Fibroblast of skin of back (primary cell): ENCODE measurements at regions not wholly inside any gene's neighbourhood (a gene's known extent, or its start where the extent isn't known, plus 50 kb on each side); places are given as distances from the start of the nearest gene placed in this dataset.
A peak's percentile ranks its signal among the peaks of the same experiment; 100 is the strongest.

Experiments
- DNase-seq: peaks from one replicate; pipeline ENCODE4 v3.0.0-alpha.2; 2013

DNA sequence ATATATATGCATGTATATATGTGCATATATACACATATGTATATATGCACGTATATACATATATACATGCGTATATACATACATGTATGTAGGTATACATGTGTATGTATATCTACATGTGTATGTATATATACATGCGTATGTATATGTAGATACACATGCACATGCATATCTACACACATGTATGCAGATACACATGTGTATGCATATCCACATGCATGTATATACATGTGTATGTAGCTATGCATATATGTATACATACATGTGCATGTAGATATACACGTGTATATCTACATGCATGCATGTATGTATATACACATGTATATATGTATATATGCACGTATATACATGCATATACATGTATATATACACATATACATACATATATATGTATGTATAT is 95.8 kb upstream of the STEAP4 start:
- no peak for DNase-seq

DNA sequence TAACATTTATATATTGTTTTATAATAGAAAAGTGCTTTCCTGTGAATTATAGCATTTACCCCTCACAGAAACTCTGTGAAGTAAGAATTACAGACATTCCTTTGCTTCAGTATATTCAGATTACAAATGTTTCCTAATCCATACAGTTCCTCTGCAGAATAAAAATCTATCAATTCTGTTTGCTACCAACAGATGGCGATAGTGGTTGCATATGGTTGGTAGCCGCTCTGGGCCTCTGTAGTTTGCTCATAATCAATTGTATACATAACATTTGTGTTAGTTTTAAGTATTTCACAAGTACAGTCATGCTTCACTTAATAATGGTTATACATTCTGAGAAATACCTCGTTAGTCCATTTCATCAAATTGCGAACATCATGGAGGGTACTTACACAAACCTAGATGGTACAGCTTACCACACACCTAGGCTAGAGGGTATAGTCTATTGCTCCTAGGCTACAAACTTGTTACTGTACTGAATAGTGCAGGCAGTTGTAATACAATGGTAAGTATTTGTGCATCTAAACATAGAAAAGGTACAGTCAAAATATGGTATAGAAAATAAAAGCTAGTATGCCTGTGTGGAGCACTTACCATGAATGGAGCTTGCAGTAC is 94.4 kb upstream of the STEAP4 start:
- DNase-seq = peak; percentile 8

DNA sequence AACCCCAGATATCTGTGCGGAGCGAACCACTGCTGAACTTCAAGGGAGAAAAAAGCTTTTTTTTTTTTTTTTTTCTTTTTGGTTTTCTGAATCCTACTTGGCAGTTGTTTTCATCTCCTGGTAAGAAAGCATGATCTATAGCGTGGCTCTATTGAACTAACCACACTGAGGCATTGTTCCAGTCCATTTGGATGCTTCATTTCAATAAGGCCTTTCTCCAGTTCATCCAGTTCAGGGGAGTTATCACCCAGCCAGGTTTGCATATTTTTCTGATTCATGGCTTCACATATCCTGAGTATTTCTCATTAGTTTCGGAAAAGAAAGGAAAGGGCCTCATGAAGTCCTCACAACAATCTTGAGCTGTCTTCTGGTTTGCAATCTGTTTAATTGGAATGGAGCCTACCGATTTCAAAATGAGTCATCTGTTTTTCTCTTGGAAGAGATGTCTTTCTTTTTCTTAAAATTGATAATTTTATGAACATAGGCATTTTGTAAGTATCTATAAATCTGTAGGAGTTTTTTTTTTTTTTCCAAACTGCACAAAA is 93.1 kb upstream of the STEAP4 start:
- no peak for DNase-seq

DNA sequence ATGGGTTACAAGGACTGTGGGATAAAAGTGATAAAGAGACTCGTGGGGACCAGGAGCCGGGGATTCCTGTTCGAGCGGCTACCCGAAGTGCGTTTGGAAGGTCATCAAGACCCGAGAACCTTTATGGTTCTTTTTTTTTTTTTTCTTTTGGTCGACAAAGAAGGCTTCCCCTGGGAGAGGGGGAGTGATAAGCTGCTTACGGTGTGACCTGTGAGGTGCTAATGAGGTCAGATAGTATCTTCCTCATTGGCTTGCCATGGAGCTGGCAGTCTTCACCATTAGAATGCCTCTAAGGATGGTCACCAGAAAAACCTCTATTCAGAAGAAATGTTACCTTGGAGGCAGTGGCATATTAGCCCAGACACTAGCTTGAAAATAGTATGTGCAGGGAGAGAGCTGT is 92.3 kb upstream of the STEAP4 start:
- DNase-seq = no peak

DNA sequence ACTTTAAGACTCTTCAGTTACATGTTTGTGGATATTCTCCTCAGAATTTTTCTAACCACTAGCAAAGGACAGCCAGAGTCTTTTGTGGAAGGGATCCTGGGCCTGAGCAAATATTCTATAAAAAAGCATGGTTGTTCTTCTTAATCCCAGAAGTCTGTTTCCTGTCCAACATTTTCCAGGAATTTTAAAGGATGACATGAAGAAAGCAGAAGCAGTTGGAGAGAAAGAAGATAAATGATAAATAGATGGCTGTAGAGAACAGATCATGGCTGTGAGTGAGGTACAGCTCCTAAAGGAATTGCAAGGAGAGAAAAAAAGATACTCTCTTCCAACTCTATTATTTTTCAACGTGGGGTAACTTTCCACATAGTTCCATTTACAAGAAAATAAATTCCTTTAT is 91.8 kb upstream of the STEAP4 start:
- no peak for DNase-seq

DNA sequence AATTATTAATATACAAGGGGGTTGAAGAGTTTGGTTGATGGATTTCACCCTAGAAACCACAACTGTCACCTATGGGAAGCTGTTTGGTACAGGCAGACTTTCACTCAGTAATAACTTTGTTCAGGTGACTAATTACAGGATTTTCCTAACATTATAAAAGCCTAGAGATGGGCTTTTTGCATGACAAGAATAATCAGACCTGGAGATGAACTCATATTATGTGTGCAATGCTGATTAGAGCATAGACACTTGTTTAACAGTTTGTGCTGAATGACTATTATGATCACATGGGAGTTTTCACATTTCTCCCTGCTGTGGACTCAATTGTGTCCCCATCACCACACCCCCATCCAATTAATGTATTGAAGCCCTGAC is 90.2 kb upstream of the STEAP4 start:
- no peak for DNase-seq

DNA sequence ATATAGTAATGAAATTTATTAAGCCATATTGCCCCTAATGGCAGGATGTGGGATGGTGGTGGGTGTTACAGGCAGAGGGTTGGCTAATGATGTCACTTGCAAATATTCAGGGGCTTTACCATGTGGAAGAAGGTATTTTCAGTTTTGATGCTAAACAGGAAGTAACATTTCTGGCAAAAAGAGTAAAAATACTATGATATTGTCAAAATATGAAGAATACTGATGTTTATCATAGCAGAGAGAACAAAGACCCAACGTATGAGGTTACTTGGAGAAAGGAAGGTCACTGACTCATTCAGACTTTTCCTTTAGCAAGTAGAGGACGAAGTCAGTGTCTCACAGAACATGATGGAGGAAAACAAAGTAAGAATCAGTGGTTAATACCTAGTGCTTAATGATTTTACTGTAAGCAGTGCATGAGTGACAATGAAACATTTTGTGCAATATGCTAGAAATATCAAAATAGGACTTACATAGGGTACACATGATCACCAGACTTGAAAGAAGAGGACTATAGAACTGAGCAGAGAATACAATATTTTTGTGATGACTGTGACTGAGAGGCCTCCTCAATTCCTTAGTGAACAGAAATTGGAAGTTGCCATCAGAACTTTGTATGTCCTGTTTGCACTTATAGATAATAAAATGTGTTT is 89.7 kb upstream of the STEAP4 start:
- DNase-seq = no peak

DNA sequence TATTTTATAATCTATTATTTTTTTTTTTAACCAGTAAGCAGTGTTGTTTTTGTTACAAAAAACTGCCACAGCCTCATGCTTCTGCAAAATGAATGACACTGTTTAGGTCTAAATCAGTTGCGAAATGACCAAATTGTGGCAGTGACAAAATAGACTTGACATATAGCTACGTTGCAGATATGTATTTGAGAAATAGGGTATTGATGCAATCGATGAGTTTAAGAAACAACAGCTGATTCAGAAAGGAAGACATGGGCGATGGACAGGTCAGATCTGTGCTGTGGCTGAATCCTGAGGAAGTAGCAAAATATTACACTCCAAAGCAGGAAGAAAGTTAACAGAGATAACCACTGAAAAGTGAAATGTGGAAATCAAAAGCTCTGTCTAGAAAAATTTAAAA is 89.0 kb upstream of the STEAP4 start:
- DNase-seq = no peak

DNA sequence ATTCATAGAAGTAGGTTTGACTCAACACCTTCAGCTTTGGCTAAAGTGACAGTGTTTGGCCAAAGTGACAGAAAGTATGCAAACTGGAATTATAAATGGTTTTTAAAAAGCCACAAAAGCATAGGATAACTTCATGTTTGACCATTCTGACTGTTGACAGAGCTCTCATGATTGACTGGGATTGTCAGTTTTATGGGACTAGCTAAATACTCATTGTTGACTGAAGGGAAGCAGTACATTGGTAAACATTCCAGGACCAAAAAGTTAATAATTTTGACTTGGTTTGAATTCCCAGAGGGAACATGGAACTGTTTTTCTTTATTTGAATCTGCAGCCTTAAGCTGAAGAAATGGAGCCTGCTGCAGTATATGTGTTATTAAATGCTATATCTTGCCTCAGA is 84.6 kb upstream of the STEAP4 start:
- DNase-seq = no peak

DNA sequence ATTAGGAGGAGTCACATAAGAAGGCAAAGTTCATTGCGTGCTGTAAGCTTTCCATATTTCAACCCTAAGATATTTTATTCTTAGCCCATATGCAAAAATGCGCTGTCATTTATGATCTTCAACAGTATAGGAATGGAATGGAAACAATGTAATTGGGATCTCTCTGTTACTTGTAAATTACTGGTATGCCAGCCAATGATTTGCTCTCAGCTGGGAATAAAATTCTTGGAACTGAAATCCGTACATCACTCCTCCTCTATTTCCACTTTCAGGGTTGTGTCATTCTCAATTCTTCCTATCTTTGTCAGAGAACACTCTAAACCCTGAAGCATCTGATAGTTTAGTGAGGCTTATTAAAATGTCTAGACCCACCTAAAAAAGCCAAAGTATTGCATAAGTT is 80.7 kb upstream of the STEAP4 start:
- no peak for DNase-seq

DNA sequence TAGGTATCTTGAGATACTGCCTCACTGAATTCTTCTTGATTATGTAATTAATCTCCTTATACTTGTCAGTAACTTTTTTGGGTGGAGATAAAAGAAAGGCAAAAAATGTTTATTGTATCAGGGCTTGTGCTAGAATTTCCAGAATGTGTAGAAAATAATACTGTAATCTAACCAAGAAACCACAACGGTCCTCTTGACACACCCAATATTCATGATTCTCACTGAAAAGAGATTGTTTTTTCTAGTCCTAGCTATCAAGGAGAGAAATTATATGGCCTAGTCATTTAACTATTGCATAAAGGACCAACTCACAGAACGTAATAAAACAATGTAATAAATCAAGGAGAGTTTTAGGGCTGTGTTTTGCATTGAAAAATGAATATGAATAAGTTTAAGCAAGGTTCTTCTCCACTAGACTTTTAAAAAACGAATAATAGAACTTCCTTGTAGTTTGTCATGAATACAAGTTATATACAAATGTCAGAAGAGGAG is 80.0 kb upstream of the STEAP4 start:
- DNase-seq = no peak

DNA sequence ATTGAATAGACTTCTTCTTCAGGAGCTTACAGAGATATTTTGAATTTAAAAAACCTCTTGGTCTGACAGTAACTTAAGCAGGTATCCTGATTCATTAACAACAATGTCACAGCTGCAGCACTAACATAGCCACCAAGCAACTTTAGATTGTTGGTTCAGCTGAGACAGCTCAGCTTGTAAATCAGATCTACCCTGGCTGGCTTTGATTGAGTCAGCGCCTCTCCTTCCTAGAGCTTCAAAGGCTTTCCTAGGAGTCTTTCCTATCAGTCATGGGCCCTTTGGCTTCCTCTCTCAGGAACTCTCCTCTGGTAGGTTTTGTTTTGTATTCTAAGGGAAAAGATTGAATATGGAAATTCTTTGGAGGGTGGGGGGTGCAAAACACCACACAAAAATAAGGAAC is 70.7 kb upstream of the STEAP4 start:
- DNase-seq = no peak

DNA sequence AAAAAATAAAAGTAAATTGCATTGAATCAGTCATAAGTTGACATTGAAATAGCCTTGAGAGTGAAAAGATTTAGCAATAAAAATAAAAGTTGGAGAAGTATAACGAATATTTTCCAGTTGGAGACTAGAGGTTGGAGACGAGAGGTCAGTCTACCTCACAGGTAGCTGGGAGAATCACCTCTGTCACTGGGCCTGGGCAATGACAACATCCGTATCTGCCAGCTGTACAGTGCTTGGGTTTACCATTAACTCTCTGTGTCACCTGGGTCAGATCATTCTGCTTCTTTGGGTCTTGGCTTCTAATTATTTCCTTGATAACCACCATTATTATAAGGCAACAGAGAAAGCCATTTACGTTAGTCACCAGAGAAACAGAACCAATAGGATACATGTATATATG is 62.0 kb upstream of the STEAP4 start:
- DNase-seq = no peak

DNA sequence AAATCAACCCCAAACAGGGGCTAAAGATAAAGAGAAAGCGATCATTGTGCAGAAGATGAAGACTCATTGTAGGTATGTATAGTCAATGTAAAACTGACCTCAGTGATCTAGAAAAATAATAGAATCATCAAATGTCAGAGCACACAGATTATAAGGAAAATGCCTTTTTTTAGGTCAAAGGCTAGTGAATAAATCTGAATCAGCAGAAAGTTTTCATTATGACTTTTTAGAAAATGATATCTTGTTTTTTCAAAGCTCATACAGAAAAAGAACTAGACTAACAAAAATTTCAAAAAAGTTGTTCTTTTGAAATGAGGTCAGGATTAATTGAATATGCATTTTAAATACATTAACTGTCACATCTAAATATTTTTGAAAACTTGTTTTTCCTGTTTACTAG is 60.2 kb upstream of the STEAP4 start:
- no peak for DNase-seq

DNA sequence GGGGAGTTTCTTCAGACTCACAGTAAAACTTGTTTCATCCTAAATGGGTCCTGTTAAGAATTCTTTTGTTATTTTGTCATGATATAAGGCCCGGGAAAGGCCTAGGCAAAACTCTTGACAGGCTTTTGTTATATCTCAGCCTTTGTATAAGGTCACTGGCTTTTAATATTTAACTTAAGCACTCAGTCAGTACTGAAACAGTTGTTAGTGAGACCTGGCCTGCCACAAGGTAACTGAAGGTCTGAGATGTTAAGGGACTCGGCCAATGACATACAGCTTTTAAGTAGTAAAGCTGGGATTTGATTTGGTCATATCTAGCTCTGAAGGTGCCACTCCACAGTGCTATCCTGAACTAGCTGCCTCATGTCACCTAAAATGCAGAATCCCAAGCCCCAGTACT is 57.2 kb upstream of the STEAP4 start:
- no peak for DNase-seq

DNA sequence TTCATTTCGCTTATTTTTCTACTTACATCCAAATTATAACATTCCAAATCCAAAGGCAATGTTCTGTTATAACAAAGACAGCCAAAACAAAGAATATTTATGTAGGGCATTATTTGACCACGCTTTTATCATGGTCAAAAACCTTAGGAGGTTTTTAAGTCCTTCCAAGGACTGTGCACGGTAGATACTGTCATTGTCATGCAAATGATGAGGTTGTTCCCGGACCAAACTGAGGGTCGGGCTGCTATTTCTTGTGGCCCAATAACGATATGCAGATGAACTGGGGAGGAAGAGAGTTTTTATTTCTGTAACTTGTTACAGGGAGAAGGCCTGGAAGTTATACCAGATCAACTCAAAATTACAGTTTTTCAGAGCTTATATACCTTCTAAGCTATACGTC is 56.6 kb upstream of the STEAP4 start:
- no peak for DNase-seq

DNA sequence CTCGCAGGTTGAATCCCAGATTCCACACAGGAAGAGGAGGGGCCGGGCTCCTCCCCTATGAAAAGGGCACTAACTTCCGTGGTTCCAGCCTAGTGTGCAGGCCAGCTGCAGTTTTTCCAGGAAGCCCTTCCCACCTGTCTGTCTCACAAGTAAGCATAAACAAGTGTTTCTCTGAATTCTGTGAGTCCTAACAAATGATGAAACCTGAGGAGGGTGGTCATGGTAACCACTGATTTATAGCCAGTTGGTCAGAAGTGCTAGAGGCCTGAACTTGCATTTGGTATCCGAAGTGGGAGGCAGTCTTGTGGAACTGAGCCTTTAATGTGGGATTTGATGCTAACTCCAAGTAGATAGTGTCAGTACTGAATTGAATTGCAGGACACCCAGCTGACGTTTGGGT is 54.7 kb upstream of the STEAP4 start:
- DNase-seq = no peak

DNA sequence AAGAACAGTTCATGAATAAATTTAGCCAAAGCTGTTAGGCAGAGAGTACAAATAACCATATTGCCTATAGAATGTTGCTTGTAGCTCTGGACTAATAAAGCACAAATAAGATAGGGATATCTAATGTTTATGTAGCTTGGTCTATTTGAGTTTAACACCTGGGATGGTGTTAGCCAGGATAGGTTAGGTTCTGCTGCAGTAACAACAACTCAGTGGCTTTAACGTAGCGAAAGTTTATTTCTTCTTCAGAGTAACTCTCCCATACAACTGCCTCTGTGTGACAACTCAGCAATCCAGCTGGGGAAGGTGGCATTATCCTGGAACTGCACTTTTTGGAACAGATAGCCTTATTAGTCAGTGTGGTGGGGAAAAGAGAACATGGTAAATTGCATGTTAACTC is 52.2 kb upstream of the STEAP4 start:
- no peak for DNase-seq

DNA sequence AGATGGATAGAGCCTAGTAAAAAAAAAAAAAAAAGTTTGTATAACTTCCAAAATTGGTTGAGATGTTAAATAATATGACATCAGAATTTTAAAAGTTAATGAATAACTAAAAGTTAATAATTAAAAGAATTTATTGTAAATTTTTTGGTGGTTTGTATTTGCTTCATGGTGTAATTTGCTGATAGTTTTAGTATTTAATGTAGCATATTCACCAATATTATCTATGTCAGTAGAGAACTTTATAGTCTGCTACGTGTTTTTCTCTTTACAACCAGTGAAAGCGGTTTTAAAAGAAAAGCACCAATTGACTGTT is 51.8 kb upstream of the STEAP4 start:
- no peak for DNase-seq

DNA sequence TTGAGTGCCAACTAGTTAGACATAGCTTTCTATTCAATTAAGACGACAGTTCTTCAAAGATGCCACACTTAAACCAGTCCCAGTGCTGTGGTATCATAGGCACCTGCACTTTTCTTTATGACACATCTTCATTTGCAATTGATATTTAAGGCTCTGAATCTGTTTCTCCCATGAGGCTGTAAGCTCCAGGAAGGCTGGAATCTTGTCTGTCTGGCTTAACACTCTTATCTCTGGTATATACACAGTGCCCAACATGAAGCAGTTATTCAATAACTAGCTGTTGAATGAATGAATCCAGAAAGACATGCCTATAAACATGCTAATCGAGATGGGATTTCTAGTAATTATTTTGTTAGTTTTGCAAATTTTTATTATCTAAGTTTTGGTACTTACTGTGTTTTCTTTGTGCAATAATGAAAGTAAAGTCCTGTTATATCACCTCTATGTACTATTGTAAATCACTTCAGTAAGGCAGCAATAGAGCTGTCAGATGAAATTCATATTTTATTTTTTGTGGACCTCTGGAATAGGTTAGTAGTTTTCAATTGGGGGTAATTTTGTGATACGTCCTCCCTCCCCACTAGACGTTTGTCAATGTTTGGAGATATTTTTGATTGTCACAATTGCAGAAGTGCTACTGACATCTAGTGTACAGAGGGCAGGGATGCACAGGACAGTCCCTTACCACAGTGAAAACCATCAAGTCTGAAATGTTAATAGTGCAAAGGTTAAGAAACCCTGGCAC is 51.3 kb upstream of the STEAP4 start:
- DNase-seq = peak; percentile 23

DNA sequence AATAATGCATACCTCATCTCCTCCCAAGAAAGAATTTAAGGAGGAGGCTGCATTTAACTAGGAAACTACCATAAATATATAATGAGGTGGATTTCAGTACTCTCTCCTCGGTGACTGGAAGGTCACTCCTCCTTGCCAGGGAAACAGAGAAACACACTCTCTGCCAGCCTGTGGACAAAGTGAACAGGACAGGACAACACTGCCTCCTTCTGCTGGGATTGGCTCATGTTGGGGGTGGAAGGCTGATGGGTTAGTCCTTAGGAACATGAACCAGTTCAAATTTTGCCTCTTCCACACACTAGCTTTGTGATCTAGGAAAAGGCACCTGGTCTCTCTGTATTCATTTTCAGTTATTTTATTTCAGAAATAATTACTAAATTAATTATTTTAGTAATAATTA is 50.6 kb upstream of the STEAP4 start:
- peak; percentile 34 for DNase-seq
